B cell (primary cell): ENCODE measurements at regions not wholly inside any gene's neighbourhood (a gene's known extent, or its start where the extent isn't known, plus 50 kb on each side); places are given as distances from the start of the nearest gene placed in this dataset.

Source experiments
- ATAC-seq: fragments of 200-7000 bp; cut with Tn5 transposase; one replicate; pipeline ENCODE4 v1.10.0; 2021; ENCODE audit warnings: low read depth, mild to moderate bottlenecking, moderate number of reproducible peaks, moderate library complexity
- CTCF ChIA-PET: fragments of 350-600 bp; sonication (Branson Sonifier 250); formaldehyde crosslinking; loops from one replicate; lab custom pipeline; 2021; ENCODE audit warnings: antibody characterized with exemption, inconsistent platforms; lab: Charles Lee
- POLR2A ChIA-PET: fragments of 350-600 bp; sonication (Branson Sonifier 250); formaldehyde crosslinking; loops from one replicate; lab custom pipeline; 2021; ENCODE audit warnings: antibody characterized with exemption; lab: Charles Lee
- DNase-seq: peaks from one replicate; pipeline ENCODE4 v3.0.0; 2013
- H2AFZ ChIP-seq: 2 replicates; pipeline ENCODE4 v1.6.1; 2012; ENCODE audit warnings: mild to moderate bottlenecking, low read depth, low read length; ENCODE audit not compliant: insufficient read depth, poor library complexity, severe bottlenecking
- H3K27ac ChIP-seq, 2 donors: 1 replicate in 1 of 2; 2 replicates in 1 of 2; pipeline ENCODE4 v1.5.1; 2012 to 2013; ENCODE audit warnings: low read length in 2 of 2, mild to moderate bottlenecking in 2 of 2, moderate library complexity in 1 of 2
- H3K27me3 ChIP-seq, 4 experiments: fragments of 200-600 bp in 1 of 4; sonication (generic) in 1 of 4; replicated peaks in 1 of 4; 1 replicate in 2 of 4; 2 replicates in 2 of 4; pipeline versions ENCODE4 v1.6.1 to v1.7.0; 2013 to 2016; ENCODE audit warnings: low read length in 3 of 4, mild to moderate bottlenecking in 2 of 4, mixed read lengths in 1 of 4, moderate library complexity in 1 of 4; ENCODE audit not compliant: insufficient read depth in 4 of 4, control insufficient read depth in 3 of 4; ENCODE audit errors: control extremely low read depth in 1 of 4
- H3K36me3 ChIP-seq, 2 experiments: replicated peaks in 1 of 2; 1 replicate in 1 of 2; 2 replicates in 1 of 2; pipeline versions ENCODE4 v1.6.1 to v1.7.1; 2013; ENCODE audit warnings: low read length in 1 of 2; ENCODE audit not compliant: insufficient read depth in 2 of 2, control insufficient read depth in 1 of 2; ENCODE audit errors: control extremely low read depth in 1 of 2, extremely low read depth in 1 of 2
- H3K4me1 ChIP-seq, 2 donors: fragments of 200-600 bp in 1 of 2; sonication (generic) in 1 of 2; 1 replicate in 1 of 2; 2 replicates in 1 of 2; pipeline versions ENCODE4 v1.5.1 to v1.6.1; 2013 to 2017; ENCODE audit warnings: low read length in 2 of 2; ENCODE audit not compliant: control insufficient read depth in 2 of 2, insufficient read depth in 2 of 2
- H3K4me2 ChIP-seq: replicated peaks from 2 replicates; pipeline ENCODE3; 2012; ENCODE audit warnings: mild to moderate bottlenecking, low read depth, low read length; ENCODE audit not compliant: poor library complexity, severe bottlenecking
- H3K4me3 ChIP-seq, 5 experiments: fragments of 200-600 bp in 1 of 5; sonication (generic) in 1 of 5; 1 replicate in 3 of 5; 2 replicates in 2 of 5; pipeline versions ENCODE4 v1.5.1 to v1.7.0; 2011 to 2016; ENCODE audit warnings: low read length in 4 of 5, mild to moderate bottlenecking in 4 of 5, low read depth in 2 of 5, control low read depth in 1 of 5, moderate library complexity in 1 of 5; ENCODE audit not compliant: insufficient read depth in 1 of 5; ENCODE audit errors: control extremely low read depth in 1 of 5, extremely low read depth in 1 of 5
- H3K79me2 ChIP-seq: fragments of 200-600 bp; sonication (generic); one replicate; pipeline ENCODE4 v1.6.0; 2016; ENCODE audit warnings: low read length; ENCODE audit not compliant: control insufficient read depth, insufficient read depth
- H3K9ac ChIP-seq: fragments of 200-600 bp; sonication (generic); 2 replicates; pipeline ENCODE4 v1.6.1; 2017; ENCODE audit warnings: mild to moderate bottlenecking, low read length, moderate library complexity
- H3K9me3 ChIP-seq, 3 donors: one replicate each; pipeline versions ENCODE4 v1.6.1 to v1.7.1; 2013; ENCODE audit warnings: low read length in 2 of 3; ENCODE audit not compliant: control insufficient read depth in 2 of 3, insufficient read depth in 1 of 3; ENCODE audit errors: control extremely low read depth in 1 of 3
- H4K20me1 ChIP-seq: 2 replicates; pipeline ENCODE4 v1.6.0; 2012; ENCODE audit warnings: mild to moderate bottlenecking, low read length; ENCODE audit not compliant: insufficient read depth, control insufficient read depth, poor library complexity, severe bottlenecking
- H3K27ac Mint-ChIP-seq: one replicate; pipeline ENCODE4 v1.8.0; 2021; ENCODE audit warnings: mixed read lengths
- H3K27me3 Mint-ChIP-seq: one replicate; pipeline ENCODE4 v1.8.0; 2021; ENCODE audit warnings: mixed read lengths
- H3K4me1 Mint-ChIP-seq: one replicate; pipeline ENCODE4 v1.8.0; 2021; ENCODE audit warnings: mixed read lengths
- H3K4me3 Mint-ChIP-seq: one replicate; pipeline ENCODE4 v1.8.0; 2021; ENCODE audit warnings: mixed read lengths
- H3K9me3 Mint-ChIP-seq: one replicate; pipeline ENCODE4 v1.8.0; 2022; ENCODE audit warnings: mixed read lengths; ENCODE audit not compliant: insufficient read depth
- EZH2 ChIP-seq: IDR thresholded peaks from 2 replicates; pipeline ENCODE4 v1.6.1; 2012; ENCODE audit warnings: borderline replicate concordance, low read depth, mild to moderate bottlenecking, moderate library complexity, low read length; ENCODE audit not compliant: insufficient read depth, poor library complexity, severe bottlenecking
- WGBS: methylation state at CpG from one replicate; pipeline ENCODE4 v1.1.5; 2013; ENCODE audit warnings: missing lambda C conversion rate; ENCODE audit not compliant: insufficient coverage; 5-methylcytosine and 5-hydroxymethylcytosine counted together
- intact Hi-C: fragments of 100-400 bp; cut with micrococcal nuclease; formaldehyde crosslinking; loops from one replicate; pipeline ENCODE4 v1.10.0; 2022
- TF ChIP-seq, protein P1 (sequence below): fragments of 200-600 bp; IDR thresholded peaks from one replicate; pipeline ENCODE4 v1.8.0; 2022; ENCODE audit warnings: antibody characterized with exemption, mild to moderate bottlenecking

DNA sequence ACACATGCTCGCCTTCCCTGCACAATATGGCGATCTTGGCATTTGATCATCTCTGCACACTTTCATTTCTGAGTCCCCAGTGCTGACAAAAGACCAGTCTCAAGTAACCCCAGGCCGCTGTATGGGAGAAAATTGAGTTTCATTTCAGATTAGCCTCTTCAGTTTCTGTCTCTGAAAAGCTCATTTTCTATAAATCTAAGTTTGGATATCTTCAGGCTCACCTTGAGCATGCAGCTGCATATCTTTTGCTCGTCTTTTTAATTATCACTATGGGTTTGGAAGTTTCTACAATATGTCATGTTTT lies 169.1 kb upstream of the MAST4 start:
- Mint-ChIP-seq H3K4me3 (no peak overlapping the region), H3K9me3 (peaks cover 5% of the 10 kb centered on the region), H3K4me1 (no peaks in the 10 kb centered on the region), H3K27me3 (peaks cover 21% of the 10 kb centered on the region), H3K27ac (no peak overlapping the region)
- DNase-seq (no peak), ATAC-seq (no peak)
- no peak overlapping the region for H3K27ac ChIP-seq
- no peaks in the 10 kb centered on the region for H3K4me1 ChIP-seq
- peaks cover 0 to 6% (median 4%) of the 10 kb centered on the region in 3 donors for H3K9me3 ChIP-seq
- no peak for TF ChIP-seq EZH2
- TF ChIP-seq, protein P1, sequence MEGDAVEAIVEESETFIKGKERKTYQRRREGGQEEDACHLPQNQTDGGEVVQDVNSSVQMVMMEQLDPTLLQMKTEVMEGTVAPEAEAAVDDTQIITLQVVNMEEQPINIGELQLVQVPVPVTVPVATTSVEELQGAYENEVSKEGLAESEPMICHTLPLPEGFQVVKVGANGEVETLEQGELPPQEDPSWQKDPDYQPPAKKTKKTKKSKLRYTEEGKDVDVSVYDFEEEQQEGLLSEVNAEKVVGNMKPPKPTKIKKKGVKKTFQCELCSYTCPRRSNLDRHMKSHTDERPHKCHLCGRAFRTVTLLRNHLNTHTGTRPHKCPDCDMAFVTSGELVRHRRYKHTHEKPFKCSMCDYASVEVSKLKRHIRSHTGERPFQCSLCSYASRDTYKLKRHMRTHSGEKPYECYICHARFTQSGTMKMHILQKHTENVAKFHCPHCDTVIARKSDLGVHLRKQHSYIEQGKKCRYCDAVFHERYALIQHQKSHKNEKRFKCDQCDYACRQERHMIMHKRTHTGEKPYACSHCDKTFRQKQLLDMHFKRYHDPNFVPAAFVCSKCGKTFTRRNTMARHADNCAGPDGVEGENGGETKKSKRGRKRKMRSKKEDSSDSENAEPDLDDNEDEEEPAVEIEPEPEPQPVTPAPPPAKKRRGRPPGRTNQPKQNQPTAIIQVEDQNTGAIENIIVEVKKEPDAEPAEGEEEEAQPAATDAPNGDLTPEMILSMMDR, result no peak
- H3K27me3 ChIP-seq, result peaks cover 0 to 4% (median 0%) of the 10 kb centered on the region in 4 experiments
- no peak overlapping the region for H2AFZ ChIP-seq
- 100% methylated on average over 1 of the region's 4 CpGs for WGBS
- intact Hi-C loops, result no loop called here
- no peak overlapping the region for H3K4me2 ChIP-seq
- H3K36me3 ChIP-seq, result no peaks in the 10 kb centered on the region
- no peak overlapping the region for H3K4me3 ChIP-seq
- no peaks in the 10 kb centered on the region for H4K20me1 ChIP-seq
- ChIA-PET CTCF (no interaction called here), POLR2A (no interaction called here)
- H3K9ac ChIP-seq, result no peak overlapping the region
- no peaks in the 10 kb centered on the region for H3K79me2 ChIP-seq

DNA sequence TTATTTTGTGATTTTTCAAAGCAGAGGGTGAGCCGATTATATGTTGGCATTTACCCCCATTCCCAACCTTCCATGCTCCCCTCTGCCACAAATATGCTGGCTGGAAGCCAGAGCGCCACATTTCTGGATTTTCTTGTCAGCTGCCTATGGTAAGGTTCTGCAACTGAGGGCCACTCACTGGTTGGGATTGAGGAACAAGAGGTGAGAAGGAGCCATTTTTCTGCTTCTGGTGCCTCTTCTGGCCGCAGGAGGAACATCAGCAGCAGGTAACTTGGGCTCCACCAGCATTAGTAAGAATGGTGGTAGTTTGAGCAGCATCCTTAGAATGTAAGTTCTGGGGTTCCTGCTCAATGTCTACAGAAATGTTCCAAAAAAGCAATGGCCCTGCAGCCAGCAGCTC lies 159.5 kb upstream of the MAST4 start:
- H3K79me2 ChIP-seq, result no peaks in the 10 kb centered on the region
- ChIA-PET POLR2A (no interaction called here), CTCF (no interaction called here)
- H3K36me3 ChIP-seq, result no peaks in the 10 kb centered on the region
- TF ChIP-seq EZH2, result no peak
- TF ChIP-seq, protein P1, result peak; percentile 41
- Mint-ChIP-seq H3K9me3 (no peaks in the 10 kb centered on the region), H3K27me3 (no peaks in the 10 kb centered on the region), H3K27ac (no peak overlapping the region), H3K4me1 (no peaks in the 10 kb centered on the region), H3K4me3 (no peak overlapping the region)
- no peak overlapping the region for H3K27ac ChIP-seq
- no peak overlapping the region for H3K4me2 ChIP-seq
- intact Hi-C loops, result no loop called here
- no peaks in the 10 kb centered on the region for H4K20me1 ChIP-seq
- no peaks in the 10 kb centered on the region for H3K4me1 ChIP-seq
- H3K9ac ChIP-seq, result no peak overlapping the region
- WGBS, result 80% methylated on average over 2 of the region's 3 CpGs
- H3K4me3 ChIP-seq, result no peak overlapping the region
- DNase-seq (peak; percentile 10), ATAC-seq (no peak)
- no peaks in the 10 kb centered on the region for H3K27me3 ChIP-seq
- no peak overlapping the region for H2AFZ ChIP-seq
- peaks cover 0 to 2% (median 0%) of the 10 kb centered on the region in 3 donors for H3K9me3 ChIP-seq
